Peyer's patch (tissue), 4 donors: ENCODE measurements at regions not wholly inside any gene's neighbourhood (a gene's known extent, or its start where the extent isn't known, plus 50 kb on each side); places are given as distances from the start of the nearest gene placed in this dataset.

Source experiments
- CTCF ChIP-seq, 6 experiments: fragments of 450-650 bp in 4 of 6; fragments of 200-600 bp in 2 of 6; sonication (generic) in 1 of 6; IDR thresholded peaks; one replicate each; pipeline ENCODE4 v1.5.1; 2017 to 2019; ENCODE audit warnings: antibody characterized with exemption in 6 of 6, mild to moderate bottlenecking in 3 of 6, moderate library complexity in 1 of 6
- POLR2A ChIP-seq, 2 donors: fragments of 450-650 bp; IDR thresholded peaks; one replicate each; pipeline ENCODE4 v1.5.1; 2017; ENCODE audit warnings: antibody characterized with exemption in 2 of 2, mild to moderate bottlenecking in 2 of 2, moderate library complexity in 2 of 2

DNA sequence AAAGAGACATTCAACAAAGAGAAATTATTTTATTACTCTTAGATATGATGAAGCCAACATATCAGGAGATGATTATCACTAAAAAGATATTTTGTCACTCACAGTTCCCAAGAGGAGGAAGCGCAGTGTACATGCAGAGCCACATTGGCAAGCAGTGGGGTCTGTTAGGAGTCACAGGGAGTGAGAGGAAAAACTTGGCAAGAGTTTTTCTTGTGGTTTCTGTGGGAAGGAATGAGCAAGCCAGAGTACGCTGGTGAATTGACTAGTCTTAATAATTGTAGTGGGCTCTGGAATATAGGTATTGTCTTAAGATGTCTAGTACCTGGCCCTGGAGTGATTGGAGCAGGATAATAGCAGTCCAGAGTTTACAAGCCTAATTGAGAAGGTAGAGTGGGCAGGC, 1095.2 kb downstream of the GRIK2 start:
- no peak for TF ChIP-seq CTCF (IDR thresholded peaks at IDR 0.05)
- no peak for TF ChIP-seq POLR2A (IDR thresholded peaks at IDR 0.05)
